ENCODE measurements at regions not wholly inside any gene's neighbourhood (a gene's known extent, or its start where the extent isn't known, plus 50 kb on each side); places are given as distances from the start of the nearest gene placed in this dataset.
A peak's percentile ranks its signal among the peaks of the same experiment; 100 is the strongest.

GRCh38 chr12:90067791-90068190 lies 359.2 kb upstream of the ATP2B1 start:
- TF ChIP-seq CTCF (conservative IDR thresholded peaks at IDR 0.05), result no peak
- no peak overlapping the region for H3K27ac Mint-ChIP-seq

GRCh38 chr12:90064852-90065801 lies 356.5 kb upstream of the ATP2B1 start:
- Mint-ChIP-seq H3K27me3 (no peaks in the 10 kb centered on the region), H3K27ac (no peak overlapping the region), H3K36me3 (no peaks in the 10 kb centered on the region), H3K4me1 (ENCODE audit: unreplicated experiment) (peaks cover 17% of the 10 kb centered on the region), H3K9me3 (no peaks in the 10 kb centered on the region), H3K4me3 (peak overlapping the region; percentile 38)
- TF ChIP-seq CTCF (conservative IDR thresholded peaks at IDR 0.05), result no peak
- no peak for DNase-seq (ENCODE audit: extremely low spot score, unreplicated experiment)

More at GRCh38 chr12:90067791-90068190, 359.2 kb upstream of the ATP2B1 start:
- Mint-ChIP-seq H3K27me3 (no peaks in the 10 kb centered on the region), H3K4me1 (ENCODE audit: unreplicated experiment) (peaks cover 17% of the 10 kb centered on the region), H3K4me3 (no peak overlapping the region), H3K36me3 (peaks cover 3% of the 10 kb centered on the region), H3K9me3 (no peaks in the 10 kb centered on the region)
- no peak for DNase-seq (ENCODE audit: extremely low spot score, unreplicated experiment)

GRCh38 chr12:90062799-90063198 lies 354.2 kb upstream of the ATP2B1 start:
- H3K9me3 Mint-ChIP-seq, result no peaks in the 10 kb centered on the region
- H3K27ac Mint-ChIP-seq, result no peak overlapping the region
- TF ChIP-seq CTCF (conservative IDR thresholded peaks at IDR 0.05), result no peak
- H3K4me3 Mint-ChIP-seq, result no peak overlapping the region
- no peaks in the 10 kb centered on the region for H3K36me3 Mint-ChIP-seq
- no peak for DNase-seq (ENCODE audit: extremely low spot score, unreplicated experiment)
- no peaks in the 10 kb centered on the region for H3K27me3 Mint-ChIP-seq
- H3K4me1 Mint-ChIP-seq (ENCODE audit: unreplicated experiment), result peaks cover 17% of the 10 kb centered on the region

GRCh38 chr12:90061809-90062208 lies 353.2 kb upstream of the ATP2B1 start:
- no peak overlapping the region for H3K4me3 Mint-ChIP-seq
- no peaks in the 10 kb centered on the region for H3K27me3 Mint-ChIP-seq
- no peak overlapping the region for H3K27ac Mint-ChIP-seq
- peaks cover 17% of the 10 kb centered on the region for H3K4me1 Mint-ChIP-seq (ENCODE audit: unreplicated experiment)
- DNase-seq (ENCODE audit: extremely low spot score, unreplicated experiment), result no peak
- H3K36me3 Mint-ChIP-seq, result no peaks in the 10 kb centered on the region
- no peak for TF ChIP-seq CTCF (conservative IDR thresholded peaks at IDR 0.05)
- no peaks in the 10 kb centered on the region for H3K9me3 Mint-ChIP-seq

GRCh38 chr12:90060031-90060430 lies 351.4 kb upstream of the ATP2B1 start:
- TF ChIP-seq CTCF (conservative IDR thresholded peaks at IDR 0.05), result no peak
- Mint-ChIP-seq H3K4me1 (ENCODE audit: unreplicated experiment) (peaks cover 5% of the 10 kb centered on the region), H3K27ac (no peak overlapping the region), H3K36me3 (no peaks in the 10 kb centered on the region), H3K9me3 (no peaks in the 10 kb centered on the region), H3K4me3 (no peak overlapping the region), H3K27me3 (no peaks in the 10 kb centered on the region)
- no peak for DNase-seq (ENCODE audit: extremely low spot score, unreplicated experiment)
